Fibroblast of lung (primary cell): ENCODE measurements at regions not wholly inside any gene's neighbourhood (a gene's known extent, or its start where the extent isn't known, plus 50 kb on each side); places are given as distances from the start of the nearest gene placed in this dataset.
"Not testable (repeated sequence)": the region's sequence is repeated elsewhere in the genome, so short reads cannot be mapped to it uniquely, and the experiment has no call there.

Experiments
- DNase-seq, 2 donors: peaks; one replicate each; pipeline versions ENCODE4 v3.0.0 to v3.0.0-alpha.2; 2010; ENCODE audit warnings: low read depth in 2 of 2
- H2AFZ ChIP-seq: 2 replicates; pipeline ENCODE4 v1.5.1; 2012; ENCODE audit warnings: low read length, control low read depth, inconsistent platforms
- H3K27ac ChIP-seq: 2 replicates; pipeline ENCODE4 v1.5.1; 2011; ENCODE audit warnings: low read length, control low read depth; ENCODE audit not compliant: insufficient read depth
- H3K27me3 ChIP-seq: 2 replicates; pipeline ENCODE4 v1.5.1; 2011; ENCODE audit warnings: mild to moderate bottlenecking, low read length; ENCODE audit not compliant: control insufficient read depth, insufficient read depth
- H3K36me3 ChIP-seq: 2 replicates; pipeline ENCODE4 v1.5.1; 2011; ENCODE audit warnings: low read length; ENCODE audit not compliant: control insufficient read depth, insufficient read depth
- H3K4me1 ChIP-seq: 2 replicates; pipeline ENCODE4 v1.5.1; 2011; ENCODE audit warnings: low read length; ENCODE audit not compliant: control insufficient read depth, insufficient read depth; ENCODE audit errors: extremely low read depth
- H3K4me2 ChIP-seq: 2 replicates; pipeline ENCODE4 v1.5.1; 2011; ENCODE audit warnings: low read length, control low read depth; ENCODE audit not compliant: insufficient read depth; ENCODE audit errors: extremely low read depth
- H3K4me3 ChIP-seq, 4 experiments: fragments of 200-600 bp in 1 of 4; sonication (generic) in 1 of 4; replicated peaks in 1 of 4; 2 replicates each; pipeline ENCODE4 v1.5.1; 2011 to 2016; ENCODE audit warnings: low read length in 4 of 4, low read depth in 3 of 4, mild to moderate bottlenecking in 3 of 4, control low read depth in 2 of 4, inconsistent platforms in 1 of 4, mixed read lengths in 1 of 4; ENCODE audit not compliant: insufficient read depth in 1 of 4; ENCODE audit errors: control extremely low read depth in 1 of 4
- H3K79me2 ChIP-seq: 2 replicates; pipeline ENCODE4 v1.5.1; 2012; ENCODE audit warnings: mild to moderate bottlenecking, low read length, inconsistent platforms; ENCODE audit not compliant: control insufficient read depth, insufficient read depth
- H3K9ac ChIP-seq: 2 replicates; pipeline ENCODE4 v1.5.1; 2011; ENCODE audit warnings: mild to moderate bottlenecking, low read length, control low read depth; ENCODE audit not compliant: insufficient read depth
- H3K9me3 ChIP-seq: 2 replicates; pipeline ENCODE4 v1.5.1; 2012; ENCODE audit warnings: low read depth, low read length; ENCODE audit not compliant: control insufficient read depth, insufficient read depth
- H4K20me1 ChIP-seq: 2 replicates; pipeline ENCODE4 v1.5.1; 2011; ENCODE audit warnings: low read length; ENCODE audit not compliant: control insufficient read depth, insufficient read depth; ENCODE audit errors: extremely low read depth
- EZH2 ChIP-seq: IDR thresholded peaks from 2 replicates; pipeline ENCODE4 v1.5.1; 2012; ENCODE audit warnings: low read length, control low read depth, mild to moderate bottlenecking; ENCODE audit errors: missing control alignments
- TF ChIP-seq, protein P1 (sequence below), 2 donors: IDR thresholded peaks in 1 of 2; conservative IDR thresholded peaks in 1 of 2; 1 replicate in 1 of 2; 2 replicates in 1 of 2; pipeline ENCODE4 v1.5.1; 2011 to 2012; ENCODE audit warnings: low read length in 2 of 2, control low read depth in 1 of 2, inconsistent platforms in 1 of 2, low read depth in 1 of 2, mild to moderate bottlenecking in 1 of 2

DNA sequence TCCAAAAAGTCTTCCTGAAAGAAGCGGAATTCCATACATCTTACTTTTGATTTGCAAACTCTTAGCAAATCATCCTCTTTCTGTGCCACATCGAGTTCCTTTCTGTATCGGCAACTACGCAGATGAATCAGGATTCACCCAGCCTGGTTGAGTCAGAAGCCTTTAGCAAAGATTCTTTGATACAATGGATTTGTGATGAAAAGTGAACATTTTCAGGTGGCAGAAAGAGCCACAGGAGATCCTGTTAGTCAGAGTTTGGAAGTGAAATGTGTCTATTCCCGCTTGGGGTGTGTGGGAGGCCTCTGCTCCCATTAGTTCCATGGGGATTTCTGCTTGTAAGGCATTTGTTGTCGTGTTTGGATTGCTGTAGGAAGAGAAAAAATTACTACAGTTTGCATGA lies 351.8 kb upstream of the WWC1 start:
- Histone ChIP-seq H3K9ac (no peak overlapping the region), H3K27ac (no peak overlapping the region), H2AFZ (no peak overlapping the region)

DNA sequence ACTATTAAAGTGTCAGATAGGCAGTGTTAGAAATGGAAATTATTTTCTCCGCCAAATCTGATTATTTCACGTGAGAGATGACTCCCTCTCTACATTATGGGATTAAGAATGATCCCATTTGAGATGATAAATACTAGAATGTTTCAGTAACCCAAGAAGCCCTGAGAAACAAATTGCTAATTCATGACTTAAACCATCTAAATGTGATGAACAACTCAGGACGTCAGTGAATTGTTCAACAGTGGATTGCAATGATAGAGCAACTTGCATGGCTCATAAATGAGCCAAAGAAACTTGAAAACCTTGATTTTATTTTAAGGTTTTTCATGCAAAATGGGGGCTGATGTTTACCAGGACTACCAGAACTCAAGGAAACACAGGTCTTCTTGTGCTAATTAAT lies 350.5 kb upstream of the WWC1 start:
- TF ChIP-seq, protein P1, sequence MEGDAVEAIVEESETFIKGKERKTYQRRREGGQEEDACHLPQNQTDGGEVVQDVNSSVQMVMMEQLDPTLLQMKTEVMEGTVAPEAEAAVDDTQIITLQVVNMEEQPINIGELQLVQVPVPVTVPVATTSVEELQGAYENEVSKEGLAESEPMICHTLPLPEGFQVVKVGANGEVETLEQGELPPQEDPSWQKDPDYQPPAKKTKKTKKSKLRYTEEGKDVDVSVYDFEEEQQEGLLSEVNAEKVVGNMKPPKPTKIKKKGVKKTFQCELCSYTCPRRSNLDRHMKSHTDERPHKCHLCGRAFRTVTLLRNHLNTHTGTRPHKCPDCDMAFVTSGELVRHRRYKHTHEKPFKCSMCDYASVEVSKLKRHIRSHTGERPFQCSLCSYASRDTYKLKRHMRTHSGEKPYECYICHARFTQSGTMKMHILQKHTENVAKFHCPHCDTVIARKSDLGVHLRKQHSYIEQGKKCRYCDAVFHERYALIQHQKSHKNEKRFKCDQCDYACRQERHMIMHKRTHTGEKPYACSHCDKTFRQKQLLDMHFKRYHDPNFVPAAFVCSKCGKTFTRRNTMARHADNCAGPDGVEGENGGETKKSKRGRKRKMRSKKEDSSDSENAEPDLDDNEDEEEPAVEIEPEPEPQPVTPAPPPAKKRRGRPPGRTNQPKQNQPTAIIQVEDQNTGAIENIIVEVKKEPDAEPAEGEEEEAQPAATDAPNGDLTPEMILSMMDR (conservative IDR thresholded peaks at IDR 0.05 in 1 of 2, IDR thresholded peaks at IDR 0.05 in 1 of 2; ENCODE audit: low read depth in 1 of 2, low read length in 2 of 2), result no peak
- no peak for TF ChIP-seq EZH2
- H3K79me2 ChIP-seq, result no peaks in the 10 kb centered on the region

More for the DNA sequence above, 351.8 kb upstream of the WWC1 start:
- Histone ChIP-seq H3K4me1 (no peaks in the 10 kb centered on the region), H3K27me3 (no peaks in the 10 kb centered on the region), H3K4me3 (no peak overlapping the region), H3K9me3 (no peaks in the 10 kb centered on the region), H3K36me3 (no peaks in the 10 kb centered on the region), H3K79me2 (no peaks in the 10 kb centered on the region), H3K4me2 (no peak overlapping the region), H4K20me1 (no peaks in the 10 kb centered on the region)
- TF ChIP-seq EZH2, result no peak
- TF ChIP-seq, protein P1 (conservative IDR thresholded peaks at IDR 0.05 in 1 of 2, IDR thresholded peaks at IDR 0.05 in 1 of 2; ENCODE audit: low read depth in 1 of 2, low read length in 2 of 2), result no peak
- peak in 1 of 2 donors; percentile 96 for DNase-seq

DNA sequence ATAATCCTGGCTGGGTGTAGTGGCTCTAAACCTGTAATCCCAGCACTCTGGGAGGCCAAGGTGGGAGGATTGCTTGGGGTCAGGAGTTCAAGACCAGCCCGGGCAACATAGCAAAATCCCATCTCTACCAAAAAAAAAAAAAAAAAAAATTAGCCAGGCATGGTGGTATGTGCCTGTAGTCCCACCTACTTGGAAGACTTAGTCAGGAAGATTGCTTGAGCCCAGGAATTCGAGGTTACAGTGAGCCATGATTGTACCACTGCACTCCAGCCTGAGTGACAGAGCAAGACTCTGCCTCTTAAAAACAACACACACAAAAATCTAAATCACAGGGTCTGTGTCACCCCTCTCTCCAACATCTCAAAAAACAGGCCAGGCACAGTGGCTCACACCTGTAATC lies 349.9 kb upstream of the WWC1 start:
- H4K20me1 ChIP-seq, H3K27ac ChIP-seq, H3K9me3 ChIP-seq, H3K4me1 ChIP-seq, H2AFZ ChIP-seq, H3K4me2 ChIP-seq, H3K9ac ChIP-seq, H3K4me3 ChIP-seq, H3K79me2 ChIP-seq, H3K36me3 ChIP-seq, H3K27me3 ChIP-seq: not testable (repeated sequence)
- DNase-seq, result peak in 1 of 2 donors; percentile 81

More for the DNA sequence above, 350.5 kb upstream of the WWC1 start:
- peak in 1 of 2 donors; percentile 80 for DNase-seq
- Histone ChIP-seq H2AFZ (no peak overlapping the region), H3K27ac (no peak overlapping the region), H3K4me1 (peaks cover 2% of the 10 kb centered on the region), H3K4me2 (no peak overlapping the region), H3K27me3 (no peaks in the 10 kb centered on the region), H4K20me1 (no peaks in the 10 kb centered on the region), H3K9me3 (no peaks in the 10 kb centered on the region), H3K36me3 (no peaks in the 10 kb centered on the region), H3K4me3 (no peak overlapping the region), H3K9ac (no peak overlapping the region)
